Suprapubic skin (tissue), 4 donors: ENCODE measurements at regions not wholly inside any gene's neighbourhood (a gene's known extent, or its start where the extent isn't known, plus 50 kb on each side); places are given as distances from the start of the nearest gene placed in this dataset.
"Not testable (repeated sequence)": the region's sequence is repeated elsewhere in the genome, so short reads cannot be mapped to it uniquely, and the experiment has no call there.

Experiments
- DNase-seq, 2 donors: peaks; one replicate each; pipeline ENCODE4 v3.0.0-alpha.2; 2019; ENCODE audit warnings: low spot score in 2 of 2
- H3K27ac ChIP-seq: fragments of 200-600 bp; sonication (generic); one replicate; pipeline ENCODE4 v1.5.1; 2019
- H3K27me3 ChIP-seq: fragments of 200-600 bp; sonication (generic); one replicate; pipeline ENCODE4 v1.5.1; 2019
- H3K36me3 ChIP-seq: fragments of 200-600 bp; sonication (generic); one replicate; pipeline ENCODE4 v1.5.1; 2019
- H3K4me1 ChIP-seq: fragments of 200-600 bp; sonication (generic); one replicate; pipeline ENCODE4 v1.5.1; 2019
- H3K4me3 ChIP-seq: fragments of 200-600 bp; sonication (generic); one replicate; pipeline ENCODE4 v1.5.1; 2019; ENCODE audit warnings: mild to moderate bottlenecking
- H3K9me3 ChIP-seq: fragments of 200-600 bp; sonication (generic); one replicate; pipeline ENCODE4 v1.5.1; 2019
- WGBS: methylation state at CpG from one replicate; pipeline ENCODE4 v1.1.5; 2018; 5-methylcytosine and 5-hydroxymethylcytosine counted together

GRCh38 chr9:62877552-62877951 lies 1687.7 kb downstream of the SPATA31A7 start:
- not testable (repeated sequence) for H3K36me3 ChIP-seq, H3K4me1 ChIP-seq, H3K9me3 ChIP-seq, H3K4me3 ChIP-seq, DNase-seq, H3K27me3 ChIP-seq, H3K27ac ChIP-seq

- WGBS: 74% methylated on average over 7 of the region's 7 CpGs
- H3K27ac ChIP-seq, H3K27me3 ChIP-seq, H3K9me3 ChIP-seq, H3K4me3 ChIP-seq, H3K36me3 ChIP-seq, DNase-seq, H3K4me1 ChIP-seq: not testable (repeated sequence)
Observed at GRCh38 chr9:62877987-62878386, 1688.2 kb downstream of the SPATA31A7 start.

GRCh38 chr9:62880453-62880852 lies 1690.6 kb downstream of the SPATA31A7 start:
- H3K9me3 ChIP-seq, H3K27ac ChIP-seq: not testable (repeated sequence)
- WGBS: 74% methylated on average over 6 of the region's 6 CpGs

GRCh38 chr9:62880971-62881370 lies 1691.1 kb downstream of the SPATA31A7 start:
- H3K36me3 ChIP-seq, H3K9me3 ChIP-seq, H3K4me3 ChIP-seq, H3K4me1 ChIP-seq, H3K27ac ChIP-seq, H3K27me3 ChIP-seq: not testable (repeated sequence)
- 88% methylated on average over 3 of the region's 3 CpGs for WGBS
- DNase-seq: peak in 1 of 2 donors; percentile 55

More at GRCh38 chr9:62880453-62880852, 1690.6 kb downstream of the SPATA31A7 start:
- not testable (repeated sequence) for H3K27me3 ChIP-seq, DNase-seq, H3K4me1 ChIP-seq, H3K4me3 ChIP-seq, H3K36me3 ChIP-seq

- WGBS: 85% methylated on average over 8 of the region's 8 CpGs
Observed at GRCh38 chr9:62881811-62882210, 1692.0 kb downstream of the SPATA31A7 start.

GRCh38 chr9:62882717-62883116 lies 1692.9 kb downstream of the SPATA31A7 start:
- 68% methylated on average over 5 of the region's 5 CpGs for WGBS
- not testable (repeated sequence) for DNase-seq, H3K36me3 ChIP-seq

More at GRCh38 chr9:62881811-62882210, 1692.0 kb downstream of the SPATA31A7 start:
- not testable (repeated sequence) for H3K4me3 ChIP-seq, H3K36me3 ChIP-seq, H3K9me3 ChIP-seq, H3K27me3 ChIP-seq, H3K4me1 ChIP-seq, H3K27ac ChIP-seq, DNase-seq

GRCh38 chr9:62896692-62897091 lies 1706.9 kb downstream of the SPATA31A7 start:
- H3K9me3 ChIP-seq, H3K4me1 ChIP-seq, H3K36me3 ChIP-seq, DNase-seq, H3K4me3 ChIP-seq, H3K27me3 ChIP-seq, H3K27ac ChIP-seq: not testable (repeated sequence)
- 85% methylated on average over 2 of the region's 3 CpGs for WGBS

More at GRCh38 chr9:62882717-62883116, 1692.9 kb downstream of the SPATA31A7 start:
- not testable (repeated sequence) for H3K4me3 ChIP-seq, H3K4me1 ChIP-seq, H3K9me3 ChIP-seq, H3K27ac ChIP-seq, H3K27me3 ChIP-seq

- peak overlapping the region; percentile 46 for H3K4me3 ChIP-seq
- H3K36me3 ChIP-seq, DNase-seq, H3K4me1 ChIP-seq, H3K9me3 ChIP-seq, H3K27me3 ChIP-seq: not testable (repeated sequence)
- H3K27ac ChIP-seq: peak overlapping the region; percentile 56
- 25% methylated on average over 18 of the region's 48 CpGs for WGBS
Observed at GRCh38 chr9:62897411-62898225, 1707.8 kb downstream of the SPATA31A7 start.

- not testable (repeated sequence) for DNase-seq, H3K9me3 ChIP-seq, H3K4me1 ChIP-seq, H3K36me3 ChIP-seq, H3K27me3 ChIP-seq, H3K27ac ChIP-seq, H3K4me3 ChIP-seq
- 93% methylated on average over 2 of the region's 4 CpGs for WGBS
Observed at GRCh38 chr9:62899666-62900065, 1709.8 kb downstream of the SPATA31A7 start.

GRCh38 chr9:62904061-62904460 lies 1714.2 kb downstream of the SPATA31A7 start:
- not testable (repeated sequence) for H3K36me3 ChIP-seq

GRCh38 chr9:62905722-62906121 lies 1715.9 kb downstream of the SPATA31A7 start:
- H3K4me3 ChIP-seq, H3K36me3 ChIP-seq: not testable (repeated sequence)
- WGBS: 99% methylated on average over 3 of the region's 5 CpGs

More at GRCh38 chr9:62904061-62904460, 1714.2 kb downstream of the SPATA31A7 start:
- H3K9me3 ChIP-seq, H3K4me1 ChIP-seq, H3K27ac ChIP-seq, H3K27me3 ChIP-seq, H3K4me3 ChIP-seq: not testable (repeated sequence)
- WGBS: 80% methylated on average over 3 of the region's 3 CpGs
- peak in 1 of 2 donors; percentile 49 for DNase-seq

GRCh38 chr9:62907866-62908265 lies 1718.0 kb downstream of the SPATA31A7 start:
- H3K27me3 ChIP-seq, H3K36me3 ChIP-seq, H3K27ac ChIP-seq, H3K4me3 ChIP-seq, H3K4me1 ChIP-seq, H3K9me3 ChIP-seq: not testable (repeated sequence)
- DNase-seq: peak in 1 of 2 donors; percentile 76
- WGBS: no CpG with 5 or more reads among the region's 11 CpGs

More at GRCh38 chr9:62905722-62906121, 1715.9 kb downstream of the SPATA31A7 start:
- DNase-seq, H3K4me1 ChIP-seq, H3K27me3 ChIP-seq, H3K27ac ChIP-seq, H3K9me3 ChIP-seq: not testable (repeated sequence)

GRCh38 chr9:62908271-62908670 lies 1718.4 kb downstream of the SPATA31A7 start:
- not testable (repeated sequence) for H3K27ac ChIP-seq, H3K27me3 ChIP-seq, H3K36me3 ChIP-seq, H3K9me3 ChIP-seq, DNase-seq, H3K4me1 ChIP-seq, H3K4me3 ChIP-seq
- WGBS: no CpG with 5 or more reads among the region's 4 CpGs

GRCh38 chr9:62909447-62909846 lies 1719.6 kb downstream of the SPATA31A7 start:
- not testable (repeated sequence) for DNase-seq, H3K4me3 ChIP-seq, H3K9me3 ChIP-seq, H3K27ac ChIP-seq, H3K27me3 ChIP-seq, H3K36me3 ChIP-seq, H3K4me1 ChIP-seq
- 76% methylated on average over 5 of the region's 8 CpGs for WGBS

- no CpG with 5 or more reads among the region's 4 CpGs for WGBS
- H3K27ac ChIP-seq, H3K36me3 ChIP-seq, H3K4me3 ChIP-seq, H3K9me3 ChIP-seq, DNase-seq, H3K27me3 ChIP-seq, H3K4me1 ChIP-seq: not testable (repeated sequence)
Observed at GRCh38 chr9:62912278-62912677, 1722.4 kb downstream of the SPATA31A7 start.
